Neuron (in vitro differentiated cells): ENCODE measurements at regions not wholly inside any gene's neighbourhood (a gene's known extent, or its start where the extent isn't known, plus 50 kb on each side); places are given as distances from the start of the nearest gene placed in this dataset.
"Not testable (repeated sequence)": the region's sequence is repeated elsewhere in the genome, so short reads cannot be mapped to it uniquely, and the experiment has no call there.

ENCODE experiments used
- H2AFZ ChIP-seq: one replicate; pipeline ENCODE4 v1.6.1; 2013; ENCODE audit warnings: low read depth, mild to moderate bottlenecking, inconsistent platforms, low read length, moderate library complexity
- H3K27me3 ChIP-seq: one replicate; pipeline ENCODE4 v1.6.1; 2013; ENCODE audit warnings: low read length; ENCODE audit not compliant: insufficient read depth
- H3K36me3 ChIP-seq: one replicate; pipeline ENCODE4 v1.6.1; 2013; ENCODE audit warnings: low read length; ENCODE audit not compliant: insufficient read depth
- H3K4me1 ChIP-seq: one replicate; pipeline ENCODE4 v1.6.1; 2013; ENCODE audit warnings: low read length; ENCODE audit not compliant: insufficient read depth
- H3K4me3 ChIP-seq: 2 replicates; pipeline ENCODE4 v1.5.1; 2013; ENCODE audit warnings: mild to moderate bottlenecking, low read length, moderate library complexity
- H3K9me3 ChIP-seq: one replicate; pipeline ENCODE4 v1.6.1; 2013; ENCODE audit warnings: low read length

- Histone ChIP-seq H3K36me3 (no peaks in the 10 kb centered on the region), H2AFZ (no peak overlapping the region), H3K27me3 (no peaks in the 10 kb centered on the region), H3K4me1 (no peaks in the 10 kb centered on the region), H3K4me3 (no peak overlapping the region), H3K9me3 (peaks cover 5% of the 10 kb centered on the region)
Measured at GRCh38 chr14:101257551-101257950, 303.7 kb upstream of the DIO3 start.

DNA sequence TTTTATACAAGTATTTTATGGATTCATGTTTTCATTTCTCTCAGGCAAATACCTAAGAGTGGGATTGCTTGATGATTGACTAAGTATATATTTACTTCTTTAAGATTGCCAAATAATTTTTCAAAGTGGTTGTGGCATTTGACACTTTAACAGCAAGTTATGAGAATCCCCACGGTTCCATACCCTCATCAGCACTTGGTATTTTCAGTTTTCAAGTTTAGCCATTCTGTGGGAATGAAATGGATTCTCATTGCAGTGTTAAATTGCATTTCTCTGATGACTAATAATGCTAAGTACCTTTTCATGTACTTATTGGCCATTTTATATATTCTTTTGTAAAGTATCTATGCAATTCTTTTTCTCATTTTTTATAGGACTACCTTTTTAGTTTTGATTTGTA, 301.5 kb upstream of the DIO3 start:
- H3K9me3 ChIP-seq = peaks cover 5% of the 10 kb centered on the region
- no peak overlapping the region for H3K4me3 ChIP-seq
- H3K4me1 ChIP-seq = no peaks in the 10 kb centered on the region
- no peak overlapping the region for H2AFZ ChIP-seq
- no peaks in the 10 kb centered on the region for H3K27me3 ChIP-seq
- no peaks in the 10 kb centered on the region for H3K36me3 ChIP-seq

- H3K4me3 ChIP-seq, H3K27me3 ChIP-seq, H3K4me1 ChIP-seq, H3K9me3 ChIP-seq, H2AFZ ChIP-seq, H3K36me3 ChIP-seq: not testable (repeated sequence)
Measured at GRCh38 chr14:101266441-101266840, 294.9 kb upstream of the DIO3 start.

GRCh38 chr14:101273091-101273490, 288.2 kb upstream of the DIO3 start:
- H3K4me1 ChIP-seq = no peaks in the 10 kb centered on the region

DNA sequence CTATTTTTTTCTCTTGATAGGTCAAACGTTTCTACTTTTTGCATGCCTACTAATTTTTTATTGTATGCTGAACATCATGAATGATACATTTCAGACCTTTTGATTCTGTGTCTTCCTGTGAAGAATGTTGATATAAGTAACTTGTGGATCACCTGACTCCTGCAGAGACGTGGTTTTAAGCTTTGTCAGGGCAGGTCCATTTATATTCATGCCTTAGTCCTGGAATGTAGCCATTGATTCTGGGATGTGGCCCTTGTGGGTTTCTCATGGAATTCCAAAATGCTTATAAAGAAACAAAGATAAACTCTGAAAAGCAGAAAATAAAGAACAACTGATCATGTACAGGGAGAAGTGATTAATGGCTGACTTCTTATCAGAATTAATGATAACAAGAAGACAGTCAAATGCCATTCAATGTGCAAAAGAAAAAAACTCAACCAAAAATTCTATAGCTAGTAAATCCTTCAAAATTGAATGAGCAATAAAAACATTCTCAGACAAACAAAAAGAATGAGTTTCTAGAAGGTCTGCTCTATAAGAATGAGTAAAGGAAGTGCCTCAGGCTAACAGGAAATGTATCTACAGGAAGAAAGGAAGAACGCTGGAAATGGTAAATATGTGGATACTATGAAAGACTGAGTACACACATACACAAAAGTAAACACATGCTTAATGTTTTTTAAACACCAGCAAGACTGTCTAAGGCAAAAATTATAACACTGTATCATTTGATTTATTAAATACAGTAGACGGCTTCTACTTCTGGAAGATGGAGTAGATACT, 284.8 kb upstream of the DIO3 start:
- Histone ChIP-seq H3K4me1 (no peaks in the 10 kb centered on the region), H2AFZ (no peak overlapping the region), H3K9me3 (no peaks in the 10 kb centered on the region), H3K4me3 (no peak overlapping the region), H3K36me3 (no peaks in the 10 kb centered on the region), H3K27me3 (no peaks in the 10 kb centered on the region)

More at GRCh38 chr14:101273091-101273490, 288.2 kb upstream of the DIO3 start:
- H2AFZ ChIP-seq = no peak overlapping the region
- no peaks in the 10 kb centered on the region for H3K9me3 ChIP-seq
- H3K36me3 ChIP-seq = no peaks in the 10 kb centered on the region
- H3K4me3 ChIP-seq = no peak overlapping the region
- no peaks in the 10 kb centered on the region for H3K27me3 ChIP-seq

- H3K4me1 ChIP-seq = no peaks in the 10 kb centered on the region
- H2AFZ ChIP-seq = no peak overlapping the region
- H3K27me3 ChIP-seq = no peaks in the 10 kb centered on the region
- no peaks in the 10 kb centered on the region for H3K36me3 ChIP-seq
- H3K4me3 ChIP-seq = no peak overlapping the region
- H3K9me3 ChIP-seq = peaks cover 2% of the 10 kb centered on the region
Measured at GRCh38 chr14:101282418-101282817, 278.9 kb upstream of the DIO3 start.

DNA sequence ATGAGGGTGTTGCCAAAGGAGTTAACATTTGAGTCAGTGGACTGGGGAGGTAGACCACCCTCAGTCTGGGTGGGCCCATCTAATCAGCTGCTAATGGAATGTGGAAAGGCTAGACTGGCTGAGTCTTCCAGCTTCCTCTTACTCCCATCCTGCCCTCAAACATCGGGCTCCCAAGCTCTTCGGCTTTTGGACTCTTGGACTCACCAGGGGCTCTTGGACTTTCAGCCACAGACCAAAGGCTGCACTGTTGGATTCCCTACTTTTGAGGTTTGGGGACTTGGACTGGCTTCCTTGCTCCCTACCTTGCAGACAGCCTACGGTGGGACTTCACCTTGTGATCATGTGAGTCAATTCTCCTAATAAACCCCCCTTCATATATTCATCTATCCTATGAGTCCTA, 276.6 kb upstream of the DIO3 start:
- H2AFZ ChIP-seq = no peak overlapping the region
- no peak overlapping the region for H3K4me3 ChIP-seq
- H3K27me3 ChIP-seq = no peaks in the 10 kb centered on the region
- no peaks in the 10 kb centered on the region for H3K4me1 ChIP-seq
- H3K9me3 ChIP-seq = peaks cover 2% of the 10 kb centered on the region
- no peaks in the 10 kb centered on the region for H3K36me3 ChIP-seq

DNA sequence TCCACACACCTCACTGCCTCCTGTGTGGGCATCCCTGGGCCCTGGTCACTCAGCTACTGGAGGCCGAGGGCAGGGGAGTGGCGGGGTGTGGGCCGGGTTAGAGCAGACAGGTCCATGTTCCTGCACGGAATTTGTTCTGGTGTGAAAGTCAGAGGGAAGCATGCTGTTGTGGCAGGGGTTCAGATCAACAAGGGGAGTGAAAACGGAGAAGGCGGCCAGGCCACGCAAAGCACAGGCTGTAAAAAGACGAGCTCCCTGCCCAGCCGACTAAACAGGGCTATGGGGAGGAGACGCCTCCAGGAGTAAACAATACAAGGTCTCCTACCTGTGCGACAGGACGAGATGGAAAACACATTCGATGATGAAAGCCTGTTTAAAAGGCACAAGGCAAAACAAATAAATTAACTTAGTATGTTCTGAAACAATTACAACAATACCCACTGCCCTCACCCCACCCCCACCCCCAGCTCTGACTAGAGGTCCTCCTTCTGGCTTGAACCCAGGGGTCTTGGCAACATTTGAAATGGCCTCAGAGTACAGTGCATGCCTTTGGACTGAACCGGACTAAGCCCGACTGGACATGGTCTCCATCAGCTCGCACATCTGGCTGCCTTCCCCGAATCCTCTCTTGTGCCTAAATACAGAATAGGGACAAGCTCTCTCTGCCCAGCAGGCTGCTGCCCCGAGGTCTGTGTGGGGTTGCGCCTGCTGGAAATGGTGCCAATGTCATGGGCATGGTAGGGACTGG, 274.9 kb upstream of the DIO3 start:
- Histone ChIP-seq H3K9me3 (peaks cover 2% of the 10 kb centered on the region), H3K36me3 (no peaks in the 10 kb centered on the region), H3K27me3 (no peaks in the 10 kb centered on the region), H3K4me1 (peaks cover 2% of the 10 kb centered on the region), H2AFZ (no peak overlapping the region), H3K4me3 (no peak overlapping the region)

DNA sequence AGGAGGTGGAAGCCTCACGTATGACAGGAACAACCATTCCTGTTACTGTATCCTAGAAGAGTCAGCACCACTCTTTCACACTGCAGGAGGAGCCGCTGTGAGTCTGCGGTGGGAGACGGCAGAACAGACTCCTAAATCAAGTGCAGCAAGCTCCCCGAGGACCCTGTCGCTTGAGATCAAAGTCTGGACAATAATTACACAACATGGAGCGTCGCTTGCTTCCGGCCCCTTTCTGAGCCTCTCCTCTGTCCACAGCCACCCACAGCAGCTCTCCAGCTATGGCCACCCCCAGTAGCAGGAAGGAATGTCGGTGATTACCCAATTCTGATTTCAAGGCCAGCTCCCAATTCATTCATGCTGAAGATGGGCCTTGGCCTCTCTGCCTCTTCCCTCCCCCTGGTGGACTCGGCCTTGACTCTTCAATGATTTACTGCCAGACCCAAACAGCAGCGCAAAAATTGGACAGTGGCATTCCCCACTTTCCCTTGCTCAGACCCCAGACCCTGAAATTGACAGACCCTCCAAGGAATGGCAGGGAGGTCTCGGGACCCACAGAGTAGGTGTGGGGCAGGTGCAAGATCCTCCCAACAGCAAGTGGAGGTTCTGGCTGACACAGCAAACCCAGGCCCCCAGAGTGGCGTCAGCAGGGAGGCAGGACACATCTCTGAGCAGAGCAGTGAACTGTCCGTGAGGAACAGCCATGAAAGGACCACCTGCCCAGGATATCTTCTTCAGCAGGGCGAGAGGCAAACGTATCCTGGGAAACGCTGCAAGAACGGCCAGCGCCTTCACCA, 272.7 kb upstream of the DIO3 start:
- Histone ChIP-seq H3K9me3 (peaks cover 2% of the 10 kb centered on the region), H3K4me3 (no peak overlapping the region), H3K4me1 (peaks cover 6% of the 10 kb centered on the region), H2AFZ (no peak overlapping the region), H3K36me3 (no peaks in the 10 kb centered on the region), H3K27me3 (no peaks in the 10 kb centered on the region)

DNA sequence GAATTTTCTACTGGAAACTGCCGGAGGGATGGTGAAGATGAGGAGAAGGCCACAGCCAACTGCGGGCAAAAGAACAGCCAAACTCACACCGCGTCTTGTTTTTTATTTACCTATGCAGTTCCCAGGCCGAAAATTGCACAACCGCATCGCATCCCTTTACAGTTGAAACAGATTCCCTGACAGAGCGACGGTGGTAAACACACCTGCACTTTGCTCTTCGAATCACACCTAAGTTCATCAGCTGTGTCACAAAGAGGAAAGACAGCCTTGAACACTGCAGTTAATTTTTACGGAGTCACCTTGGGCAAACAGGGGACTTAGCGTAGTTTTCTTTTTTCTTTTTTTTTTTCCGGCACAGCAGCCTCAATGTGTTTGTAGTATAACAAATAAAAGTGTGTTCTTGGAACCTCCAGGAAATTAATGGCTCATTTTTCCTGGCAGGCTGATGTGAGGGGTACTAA, 272.0 kb upstream of the DIO3 start:
- H3K36me3 ChIP-seq = no peaks in the 10 kb centered on the region
- peaks cover 2% of the 10 kb centered on the region for H3K9me3 ChIP-seq
- no peak overlapping the region for H3K4me3 ChIP-seq
- H3K27me3 ChIP-seq = no peaks in the 10 kb centered on the region
- no peak overlapping the region for H2AFZ ChIP-seq
- peaks cover 9% of the 10 kb centered on the region for H3K4me1 ChIP-seq

DNA sequence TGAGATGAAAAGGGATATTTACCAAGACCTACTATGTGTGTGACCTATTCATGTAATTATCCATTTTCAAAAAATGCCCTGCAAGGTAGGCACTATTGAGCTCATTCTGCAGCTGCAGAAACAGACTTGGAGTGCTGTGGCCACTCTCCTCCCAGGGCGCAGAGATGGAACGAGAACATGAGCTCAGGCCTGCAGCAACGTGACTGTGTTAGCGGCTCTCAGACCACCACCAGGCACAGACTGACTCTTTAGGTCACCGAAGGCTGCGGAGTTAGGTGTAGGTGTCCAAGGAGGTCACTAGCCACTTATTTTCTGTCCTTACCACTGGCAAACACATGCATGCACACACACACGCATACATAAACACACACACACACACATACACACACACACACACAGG, 271.4 kb upstream of the DIO3 start:
- Histone ChIP-seq H3K4me3 (no peak overlapping the region), H2AFZ (no peak overlapping the region), H3K9me3 (peaks cover 2% of the 10 kb centered on the region), H3K4me1 (peaks cover 9% of the 10 kb centered on the region), H3K27me3 (no peaks in the 10 kb centered on the region), H3K36me3 (no peaks in the 10 kb centered on the region)

- Histone ChIP-seq H3K27me3 (no peaks in the 10 kb centered on the region), H2AFZ (no peak overlapping the region), H3K9me3 (peaks cover 2% of the 10 kb centered on the region), H3K4me3 (no peak overlapping the region), H3K36me3 (no peaks in the 10 kb centered on the region), H3K4me1 (peaks cover 9% of the 10 kb centered on the region)
Measured at GRCh38 chr14:101290611-101291010, 270.7 kb upstream of the DIO3 start.

GRCh38 chr14:101291390-101291789, 269.9 kb upstream of the DIO3 start:
- peaks cover 9% of the 10 kb centered on the region for H3K4me1 ChIP-seq
- H3K27me3 ChIP-seq = no peaks in the 10 kb centered on the region
- no peak overlapping the region for H2AFZ ChIP-seq
- no peaks in the 10 kb centered on the region for H3K36me3 ChIP-seq
- peaks cover 5% of the 10 kb centered on the region for H3K9me3 ChIP-seq
- H3K4me3 ChIP-seq = no peak overlapping the region
